Head of caudate nucleus (tissue), 42 donors: ENCODE measurements at regions not wholly inside any gene's neighbourhood (a gene's known extent, or its start where the extent isn't known, plus 50 kb on each side); places are given as distances from the start of the nearest gene placed in this dataset.
"Not testable (repeated sequence)": the region's sequence is repeated elsewhere in the genome, so short reads cannot be mapped to it uniquely, and the experiment has no call there.

Experiments
- DNase-seq, 42 donors: peaks; one replicate each; pipeline versions ENCODE4 v3.0.0 to v3.0.0-alpha.2; 2020 to 2021; ENCODE audit warnings: mixed read lengths in 7 of 42
- intact Hi-C: fragments of 100-400 bp; cut with DNase I; formaldehyde crosslinking; loops from one replicate; pipeline ENCODE4 v1.15.0; 2022

- intact Hi-C loops: no loop called here
- DNase-seq: no peak
Measured at GRCh38 chrX:926070-926469, 286.4 kb downstream of the CRLF2 start.

DNA sequence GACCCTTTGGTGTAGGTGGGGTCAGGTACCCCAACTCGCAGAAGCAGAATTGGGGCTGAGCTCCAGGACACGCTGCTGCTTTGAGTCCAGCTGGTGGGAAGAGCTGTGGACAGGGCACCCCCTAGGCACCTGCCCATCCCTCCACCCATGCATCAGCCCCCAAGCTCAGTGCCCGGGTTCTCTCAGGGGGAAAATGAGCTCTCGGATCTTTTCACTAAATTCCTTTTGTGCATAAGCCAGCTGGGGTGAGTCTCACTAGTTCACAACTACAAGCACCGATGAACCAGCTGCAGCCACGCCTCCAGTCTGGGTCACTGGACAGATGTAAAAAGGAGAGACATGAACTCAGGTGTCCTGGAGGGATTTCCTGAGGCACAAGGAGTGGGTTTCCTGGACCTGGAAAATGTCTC is 286.8 kb downstream of the CRLF2 start:
- intact Hi-C loops: no loop called here

GRCh38 chrX:925094-925493 is 287.4 kb downstream of the CRLF2 start:
- intact Hi-C loops: no loop called here
- DNase-seq: no peak

More for the DNA sequence above, 286.8 kb downstream of the CRLF2 start:
- DNase-seq: no peak

DNA sequence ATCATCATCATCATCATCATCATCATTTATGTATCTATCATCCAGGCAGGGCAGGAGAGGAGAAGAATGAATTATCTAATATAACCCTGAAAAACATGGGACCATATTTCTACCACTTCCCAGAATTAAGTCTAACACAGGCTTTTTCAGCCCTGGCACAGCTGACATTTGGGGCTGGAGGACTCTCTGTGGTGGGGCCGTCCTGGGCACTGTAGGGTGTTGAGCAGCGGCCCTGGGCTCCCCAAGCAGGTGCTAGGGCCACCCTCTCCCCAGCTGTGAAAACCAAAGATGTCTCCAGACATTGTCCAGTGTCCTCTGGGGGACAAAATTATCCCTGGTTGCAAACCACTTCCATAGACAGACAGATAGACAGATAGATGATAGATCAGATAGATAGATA is 288.4 kb downstream of the CRLF2 start:
- no peak for DNase-seq
- intact Hi-C loops: no loop called here

DNA sequence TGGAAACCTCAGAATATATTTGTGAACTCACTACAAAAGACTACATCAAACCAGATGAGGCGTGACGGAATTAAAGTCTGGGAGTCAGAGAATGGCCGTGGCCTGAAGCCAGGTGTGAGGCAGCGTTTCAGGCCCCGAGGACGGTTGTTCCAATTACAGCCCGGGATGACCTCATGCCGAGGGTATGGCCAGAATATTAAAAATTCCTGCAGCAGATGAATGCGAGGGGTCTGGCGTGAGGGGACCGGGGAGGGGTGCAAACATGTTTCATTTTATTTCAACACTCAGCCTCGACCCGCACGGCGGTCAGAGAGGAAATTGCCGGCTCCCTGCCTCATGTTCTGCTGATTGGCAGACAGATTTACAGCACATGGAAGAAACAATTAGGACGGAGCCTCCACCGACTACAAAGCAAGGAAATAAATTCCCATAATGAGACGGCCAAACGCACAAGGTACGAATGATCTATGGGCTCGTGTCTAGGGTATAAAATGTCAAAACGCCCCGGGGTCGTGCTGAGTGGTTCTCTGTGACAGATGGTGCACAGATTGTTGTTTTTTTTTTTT is 289.7 kb downstream of the SHOX start:
- no peak for DNase-seq
- intact Hi-C loops: no loop called here

- DNase-seq: no peak
- intact Hi-C loops: no loop called here
Measured at GRCh38 chrX:916230-916599, 285.6 kb downstream of the SHOX start.

DNA sequence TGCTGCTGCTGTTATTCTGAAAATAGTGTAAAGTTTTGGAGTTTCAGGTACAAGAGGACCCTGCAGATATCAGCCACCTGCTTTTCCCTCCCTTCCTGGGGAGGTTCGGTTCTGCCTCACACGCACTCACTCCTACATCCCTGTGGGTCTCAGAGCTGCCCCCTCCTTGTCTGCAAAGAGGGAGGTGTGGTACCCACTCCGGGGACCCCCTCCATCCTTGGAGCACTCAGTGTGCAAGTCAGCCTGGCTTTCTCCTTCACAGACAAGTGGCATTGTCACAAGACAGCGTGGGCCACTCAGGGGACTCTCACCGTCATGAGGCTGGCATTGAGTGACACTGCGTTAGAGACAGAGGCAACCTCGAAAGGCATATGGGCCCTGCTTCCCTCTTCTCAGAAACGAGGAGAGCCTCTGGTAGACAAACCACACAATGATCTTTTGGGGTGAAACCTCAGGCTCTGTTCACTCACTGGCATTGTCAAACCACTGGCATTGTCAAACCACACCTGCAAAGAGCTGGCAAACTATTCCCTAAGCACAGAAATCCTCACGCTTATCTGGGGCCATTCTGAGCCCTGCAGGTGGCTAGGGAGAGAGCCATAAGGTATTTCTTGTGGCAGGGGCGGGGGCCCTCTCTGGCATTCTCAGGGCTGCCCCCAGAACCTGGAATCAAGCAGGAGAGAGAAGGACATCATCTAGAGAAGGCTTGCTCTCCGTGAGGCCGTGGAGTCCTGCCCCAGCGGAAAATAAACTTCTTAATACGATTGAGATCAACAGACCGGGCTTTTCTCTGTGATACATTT is 285.0 kb downstream of the SHOX start:
- no peak for DNase-seq
- intact Hi-C loops: no loop called here

DNA sequence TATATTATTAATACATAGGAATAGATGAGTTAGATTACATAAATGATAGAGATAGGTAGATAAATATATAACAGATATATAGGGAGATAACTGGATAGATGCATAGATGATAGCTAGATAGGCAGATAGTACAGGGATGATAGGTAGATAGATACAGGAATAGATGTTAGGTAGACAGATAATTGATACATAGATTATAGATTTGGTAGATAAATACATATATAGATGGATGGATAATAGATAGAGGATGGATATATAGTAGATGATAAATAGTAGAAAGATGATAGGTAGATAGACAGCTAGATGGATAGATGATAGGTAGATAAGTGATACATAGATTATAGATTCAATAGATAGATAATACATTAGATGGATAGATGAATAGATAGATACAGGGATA is 283.6 kb downstream of the SHOX start:
- intact Hi-C loops: no loop called here
- DNase-seq: no peak

DNA sequence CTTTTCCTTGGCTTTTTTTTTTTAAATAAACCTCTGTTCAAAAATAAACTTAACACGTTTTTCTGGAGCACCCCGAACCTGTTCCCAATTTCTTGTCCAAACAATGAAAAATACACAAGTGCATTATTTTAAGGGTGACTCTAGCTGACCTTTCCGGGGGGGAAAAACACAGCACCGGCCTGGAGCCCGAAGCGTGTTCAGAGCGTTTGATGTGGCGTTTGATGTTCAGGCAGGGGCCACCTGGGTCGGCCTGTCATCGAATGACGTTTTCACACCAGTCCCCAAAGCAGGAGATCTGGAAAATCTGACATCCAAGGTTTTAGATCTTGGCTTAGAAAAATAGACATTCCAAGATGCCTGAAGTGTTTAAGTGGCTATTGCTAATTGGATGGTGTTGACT is 282.1 kb downstream of the SHOX start:
- intact Hi-C loops: no loop called here
- DNase-seq: no peak

GRCh38 chrX:909068-909467 is 278.5 kb downstream of the SHOX start:
- DNase-seq, intact Hi-C loops: not testable (repeated sequence)

- no peak for DNase-seq
- intact Hi-C loops: no loop called here
Measured at GRCh38 chrX:906586-906985, 276.0 kb downstream of the SHOX start.

DNA sequence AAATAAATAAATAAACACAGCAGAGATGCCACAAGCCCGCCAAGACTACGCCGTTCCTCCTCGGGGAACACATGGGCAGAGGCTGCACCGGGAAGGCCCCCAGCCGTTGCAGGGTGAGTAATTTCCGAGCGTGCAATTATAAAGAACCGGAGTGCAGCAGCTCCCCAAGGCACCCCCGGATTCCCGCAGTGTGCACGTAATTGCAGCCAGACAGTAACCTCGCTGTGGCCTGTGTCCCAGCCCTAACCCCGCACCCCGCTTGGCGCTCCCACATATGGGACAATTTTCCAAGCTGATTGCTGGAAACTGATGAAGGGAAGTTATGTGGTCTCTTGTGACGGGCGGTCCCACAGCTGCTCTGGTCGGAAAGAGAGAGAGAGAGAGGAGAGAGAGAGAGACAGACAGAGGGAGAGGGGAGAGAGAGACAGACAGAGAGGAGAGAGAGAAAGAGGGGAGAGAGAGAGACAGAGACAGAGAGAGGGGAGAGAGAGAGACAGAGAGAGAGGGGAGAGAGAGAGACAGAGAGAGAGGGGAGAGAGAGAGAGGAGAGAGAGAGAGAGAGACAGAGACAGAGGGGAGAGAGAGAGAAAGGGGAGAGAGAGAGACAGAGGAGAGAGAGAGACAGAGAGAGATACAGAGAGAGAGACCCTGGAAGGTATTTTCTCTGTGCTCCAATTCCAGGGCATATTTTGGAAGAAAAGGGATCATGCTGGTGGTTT is 275.4 kb downstream of the SHOX start:
- DNase-seq: no peak
- intact Hi-C loops: no loop called here

DNA sequence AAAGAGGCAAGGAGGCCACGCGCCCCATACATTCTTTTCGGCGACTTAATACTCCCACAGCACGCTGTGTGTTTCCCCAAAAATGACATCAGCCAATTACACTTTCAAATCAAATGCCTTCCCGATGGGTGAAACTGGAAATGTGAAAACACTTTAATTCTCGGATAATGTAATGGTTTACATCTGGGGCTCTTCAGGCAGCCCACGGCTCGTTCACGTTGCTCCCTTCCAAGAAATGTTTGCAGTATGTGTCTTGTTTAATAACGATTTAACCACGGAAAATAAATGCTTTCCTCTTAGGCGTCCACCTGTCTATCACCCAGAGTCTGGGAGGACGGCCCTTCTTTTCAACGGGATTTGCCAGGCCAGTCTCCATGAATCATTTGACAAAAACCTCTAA is 272.5 kb downstream of the SHOX start:
- intact Hi-C loops: no loop called here
- DNase-seq: no peak

GRCh38 chrX:896256-896655 is 265.7 kb downstream of the SHOX start:
- intact Hi-C loops: no loop called here
- no peak for DNase-seq

DNA sequence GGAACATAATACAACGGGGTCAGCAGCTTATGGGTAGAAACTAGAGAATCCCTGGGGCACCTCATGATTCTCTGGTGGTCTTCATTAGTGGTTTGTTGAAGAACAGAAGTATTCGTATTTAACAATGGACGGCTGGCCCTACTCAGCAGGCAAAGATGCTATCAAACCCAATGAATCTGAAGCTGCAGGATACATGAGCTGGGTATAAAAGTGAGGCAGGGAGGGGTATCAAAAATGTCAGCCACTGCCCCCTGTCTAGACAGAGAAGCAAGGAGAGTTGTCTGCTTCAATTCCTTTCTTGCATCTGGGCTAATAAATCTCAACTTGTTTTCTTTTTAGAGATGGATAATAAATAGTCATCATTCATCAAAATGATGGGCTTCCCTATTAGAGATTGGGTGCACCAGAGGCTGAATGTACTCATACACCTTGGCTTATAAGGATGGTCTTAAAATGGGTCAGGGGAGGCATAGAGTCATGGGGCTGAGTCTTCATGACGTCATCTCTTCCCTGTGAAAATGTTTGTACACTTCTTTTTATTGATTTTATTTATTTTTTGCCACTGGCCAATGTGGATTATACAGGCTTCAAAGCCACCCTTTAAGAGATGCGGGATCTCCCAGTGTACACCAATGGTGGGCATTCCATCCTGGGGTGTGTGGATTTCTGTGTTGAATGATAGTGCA is 259.5 kb downstream of the SHOX start:
- intact Hi-C loops: no loop called here
- DNase-seq: no peak

GRCh38 chrX:887724-888123 is 257.1 kb downstream of the SHOX start:
- intact Hi-C loops, DNase-seq: not testable (repeated sequence)

- no peak for DNase-seq
- intact Hi-C loops: no loop called here
Measured at GRCh38 chrX:883588-883987, 253.0 kb downstream of the SHOX start.

DNA sequence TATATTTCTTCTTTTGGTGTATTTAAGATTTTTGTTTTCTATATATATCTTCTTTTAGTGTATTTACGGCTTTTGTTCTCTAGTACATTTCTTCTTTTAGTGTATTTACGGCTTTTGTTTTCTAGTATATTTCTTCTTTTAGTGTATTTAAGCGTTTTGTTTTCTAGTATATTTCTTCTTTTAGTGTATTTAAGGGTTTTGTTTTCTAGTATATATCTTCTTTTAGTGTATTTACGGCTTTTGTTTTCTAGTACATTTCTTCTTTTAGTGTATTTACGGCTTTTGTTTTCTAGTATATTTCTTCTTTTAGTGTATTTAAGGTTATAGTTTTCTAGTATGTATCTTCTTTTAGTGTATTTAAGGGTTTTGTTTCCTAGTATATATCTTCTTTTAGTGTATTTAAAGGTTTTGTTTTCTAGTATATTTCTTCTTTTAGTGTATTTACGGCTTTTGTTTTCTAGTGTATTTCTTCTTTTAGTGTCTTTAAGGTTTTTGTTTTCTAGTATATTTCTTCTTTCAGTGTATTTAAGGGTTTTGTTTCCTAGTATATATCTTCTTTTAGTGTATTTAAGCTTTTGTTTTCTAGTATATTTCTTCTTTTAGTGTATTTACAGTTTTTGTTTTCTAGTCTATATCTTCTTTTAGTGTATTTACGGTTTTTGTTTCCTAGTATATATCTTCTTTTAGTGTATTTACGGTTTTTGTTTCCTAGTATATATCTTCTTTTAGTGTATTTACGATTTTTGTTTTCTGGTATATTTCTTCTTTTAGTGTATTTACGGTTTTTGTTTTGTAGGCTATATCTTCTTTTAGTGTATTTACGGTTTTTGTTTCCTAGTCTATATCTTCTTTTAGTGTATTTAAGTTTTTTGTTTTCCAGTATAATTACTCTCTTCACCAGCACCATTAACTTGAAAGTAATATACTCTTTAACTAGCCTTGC is 249.4 kb downstream of the SHOX start:
- intact Hi-C loops, DNase-seq: not testable (repeated sequence)

GRCh38 chrX:874061-874460 is 243.5 kb downstream of the SHOX start:
- intact Hi-C loops: no loop called here

More at GRCh38 chrX:874061-874460, 243.5 kb downstream of the SHOX start:
- no peak for DNase-seq
